SK-N-SH (cell line): ENCODE measurements at regions not wholly inside any gene's neighbourhood (a gene's known extent, or its start where the extent isn't known, plus 50 kb on each side); places are given as distances from the start of the nearest gene placed in this dataset.

Source experiments
- EP300 ChIP-seq, 2 experiments: IDR thresholded peaks; 2 replicates each; pipeline versions ENCODE4 v1.4.0 to v1.6.1; 2012; ENCODE audit warnings: borderline replicate concordance in 1 of 2, low read depth in 1 of 2, low read length in 1 of 2
- FOXM1 ChIP-seq: IDR thresholded peaks from 2 replicates; pipeline ENCODE4 v1.4.0; 2012; ENCODE audit warnings: low read depth, mild to moderate bottlenecking
- POLR2AphosphoS5 ChIP-seq: IDR thresholded peaks from 2 replicates; pipeline ENCODE4 v1.6.1; 2012; ENCODE audit warnings: low read depth, low read length
- SMC3 ChIP-seq: IDR thresholded peaks from 2 replicates; pipeline ENCODE4 v1.6.1; 2012; ENCODE audit warnings: low read depth, low read length, improper control_type of control experiment
- TAF1 ChIP-seq: IDR thresholded peaks from 2 replicates; pipeline ENCODE4 v1.6.1; 2012; ENCODE audit warnings: low read depth, mild to moderate bottlenecking, low read length, moderate library complexity, borderline replicate concordance
- TF ChIP-seq, protein P1 (sequence below): fragments of 200-600 bp; sonication (generic); IDR thresholded peaks from 2 replicates; pipeline ENCODE4 v1.6.1; 2017; ENCODE audit warnings: antibody characterized with exemption, mild to moderate bottlenecking, moderate library complexity

DNA sequence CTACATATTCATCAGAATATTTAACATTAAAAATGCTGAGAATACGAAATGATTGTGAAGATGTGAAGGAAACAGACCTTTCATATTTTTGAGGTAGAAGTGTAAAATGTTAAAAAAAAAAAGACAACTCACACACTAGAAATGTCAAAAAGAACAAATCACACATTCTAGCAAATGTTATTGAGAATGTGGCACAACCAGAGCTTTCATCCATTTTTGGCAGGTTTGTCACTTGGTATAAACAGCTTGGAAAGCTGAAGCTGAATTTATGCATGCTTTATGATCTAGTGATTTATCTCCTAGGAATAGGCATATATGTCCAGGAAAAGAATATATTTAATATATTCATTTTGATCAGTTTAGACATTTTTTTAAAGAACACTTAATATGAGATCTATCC is 784.9 kb upstream of the GHITM start:
- TF ChIP-seq, protein P1, sequence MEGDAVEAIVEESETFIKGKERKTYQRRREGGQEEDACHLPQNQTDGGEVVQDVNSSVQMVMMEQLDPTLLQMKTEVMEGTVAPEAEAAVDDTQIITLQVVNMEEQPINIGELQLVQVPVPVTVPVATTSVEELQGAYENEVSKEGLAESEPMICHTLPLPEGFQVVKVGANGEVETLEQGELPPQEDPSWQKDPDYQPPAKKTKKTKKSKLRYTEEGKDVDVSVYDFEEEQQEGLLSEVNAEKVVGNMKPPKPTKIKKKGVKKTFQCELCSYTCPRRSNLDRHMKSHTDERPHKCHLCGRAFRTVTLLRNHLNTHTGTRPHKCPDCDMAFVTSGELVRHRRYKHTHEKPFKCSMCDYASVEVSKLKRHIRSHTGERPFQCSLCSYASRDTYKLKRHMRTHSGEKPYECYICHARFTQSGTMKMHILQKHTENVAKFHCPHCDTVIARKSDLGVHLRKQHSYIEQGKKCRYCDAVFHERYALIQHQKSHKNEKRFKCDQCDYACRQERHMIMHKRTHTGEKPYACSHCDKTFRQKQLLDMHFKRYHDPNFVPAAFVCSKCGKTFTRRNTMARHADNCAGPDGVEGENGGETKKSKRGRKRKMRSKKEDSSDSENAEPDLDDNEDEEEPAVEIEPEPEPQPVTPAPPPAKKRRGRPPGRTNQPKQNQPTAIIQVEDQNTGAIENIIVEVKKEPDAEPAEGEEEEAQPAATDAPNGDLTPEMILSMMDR, result no peak
- TF ChIP-seq TAF1 (no peak), FOXM1 (no peak), EP300 (IDR thresholded peaks at IDR 0.05; ENCODE audit: borderline replicate concordance in 1 of 2, low read depth in 1 of 2, low read length in 1 of 2) (no peak), SMC3 (no peak), POLR2AphosphoS5 (no peak)
